ENCODE measurements at regions not wholly inside any gene's neighbourhood (a gene's known extent, or its start where the extent isn't known, plus 50 kb on each side); places are given as distances from the start of the nearest gene placed in this dataset.

- DNase-seq = no peak
Measured at GRCh38 chr2:75276093-75277029, 77.0 kb upstream of the TACR1 start.

GRCh38 chr2:75274936-75275335 is 75.6 kb upstream of the TACR1 start:
- DNase-seq = no peak

- DNase-seq = no peak
Measured at GRCh38 chr2:75268112-75268511, 68.8 kb upstream of the TACR1 start.

- DNase-seq = no peak
Measured at GRCh38 chr2:75261923-75262322, 62.6 kb upstream of the TACR1 start.

- DNase-seq = no peak
Measured at GRCh38 chr2:75260946-75261345, 61.6 kb upstream of the TACR1 start.

- DNase-seq = no peak
Measured at GRCh38 chr2:75258620-75259019, 59.3 kb upstream of the TACR1 start.

GRCh38 chr2:75256485-75256884 is 57.2 kb upstream of the TACR1 start:
- no peak for DNase-seq

- DNase-seq = no peak
Measured at GRCh38 chr2:75253526-75253925, 54.2 kb upstream of the TACR1 start.

- no peak for DNase-seq
Measured at GRCh38 chr2:75251896-75252295, 52.6 kb upstream of the TACR1 start.
